Activated naive CD8-positive, alpha-beta T cell treated with anti-CD3 and anti-CD28 coated beads, Interleukin-2, amount 50 U/mL, for 16 hours (primary cell): ENCODE measurements at regions not wholly inside any gene's neighbourhood (a gene's known extent, or its start where the extent isn't known, plus 50 kb on each side); places are given as distances from the start of the nearest gene placed in this dataset.
"Not testable (repeated sequence)": the region's sequence is repeated elsewhere in the genome, so short reads cannot be mapped to it uniquely, and the experiment has no call there.

Experiments
- DNase-seq: peaks from one replicate; pipeline ENCODE4 v3.0.0-alpha.2; 2020; ENCODE audit warnings: low read depth, low spot score

- no peak for DNase-seq
These were observed 180.6 kb downstream of the FAM43A start for GRCh38 chr3:194866236-194866635.

GRCh38 chr3:194867270-194867983 lies 181.7 kb downstream of the FAM43A start:
- DNase-seq = no peak

- DNase-seq = no peak
These were observed 183.1 kb downstream of the FAM43A start for GRCh38 chr3:194868831-194869230.

GRCh38 chr3:194869482-194870169 lies 183.9 kb downstream of the FAM43A start:
- DNase-seq = no peak

GRCh38 chr3:194870394-194871110 lies 184.9 kb downstream of the FAM43A start:
- no peak for DNase-seq

GRCh38 chr3:194871143-194871863 lies 185.6 kb downstream of the FAM43A start:
- no peak for DNase-seq

- no peak for DNase-seq
These were observed 186.4 kb downstream of the FAM43A start for GRCh38 chr3:194871864-194872668.

GRCh38 chr3:194872669-194872977 lies 186.9 kb downstream of the FAM43A start:
- DNase-seq = no peak

GRCh38 chr3:194873474-194873873 lies 187.8 kb downstream of the FAM43A start:
- not testable (repeated sequence) for DNase-seq

GRCh38 chr3:194874206-194874605 lies 188.5 kb downstream of the FAM43A start:
- DNase-seq = no peak

GRCh38 chr3:194874783-194875182 lies 189.1 kb downstream of the FAM43A start:
- DNase-seq = no peak

- DNase-seq = no peak
These were observed 190.1 kb downstream of the FAM43A start for GRCh38 chr3:194875581-194876402.

GRCh38 chr3:194876403-194877095 lies 190.9 kb downstream of the FAM43A start:
- DNase-seq = no peak

- no peak for DNase-seq
These were observed 191.8 kb downstream of the FAM43A start for GRCh38 chr3:194877291-194878119.

GRCh38 chr3:194879126-194879877 lies 193.6 kb downstream of the FAM43A start:
- no peak for DNase-seq

- no peak for DNase-seq
These were observed 194.6 kb downstream of the FAM43A start for GRCh38 chr3:194879991-194880939.
